Body of pancreas (tissue), 4 donors: ENCODE measurements at regions not wholly inside any gene's neighbourhood (a gene's known extent, or its start where the extent isn't known, plus 50 kb on each side); places are given as distances from the start of the nearest gene placed in this dataset.

Experiments
- ATAC-seq: fragments of 150-250 bp; one replicate; pipeline ENCODE4 v1.9.1; 2016
- DNase-seq, 4 donors: peaks; one replicate each; pipeline ENCODE4 v3.0.0-alpha.2; 2019
- H3K27ac ChIP-seq, 4 donors: fragments of 200-600 bp; sonication (generic); 1 replicate in 3 of 4; 2 replicates in 1 of 4; pipeline versions ENCODE4 v1.5.1 to v1.6.1; 2016 to 2019; ENCODE audit warnings: mild to moderate bottlenecking in 1 of 4, mixed read lengths in 1 of 4, moderate library complexity in 1 of 4
- H3K27me3 ChIP-seq, 2 donors: fragments of 200-600 bp; sonication (generic); one replicate each; pipeline ENCODE4 v1.6.0; 2016; ENCODE audit warnings: mild to moderate bottlenecking in 1 of 2
- H3K36me3 ChIP-seq, 2 donors: fragments of 200-600 bp; sonication (generic); replicated peaks in 1 of 2; 2 replicates each; pipeline ENCODE4 v1.5.1; 2016; ENCODE audit warnings: low read depth in 2 of 2; ENCODE audit not compliant: insufficient read depth in 1 of 2
- H3K4me1 ChIP-seq: fragments of 200-600 bp; sonication (generic); one replicate; pipeline ENCODE4 v1.6.0; 2016
- H3K4me3 ChIP-seq, 2 donors: fragments of 200-600 bp; sonication (generic); 1 replicate in 1 of 2; 2 replicates in 1 of 2; pipeline ENCODE4 v1.5.1; 2016 to 2019
- H3K9me3 ChIP-seq, 3 donors: fragments of 200-600 bp; sonication (generic); 1 replicate in 2 of 3; 2 replicates in 1 of 3; pipeline ENCODE4 v1.5.1; 2016
- CTCF ChIP-seq, 7 experiments: fragments of 450-650 bp in 4 of 7; fragments of 200-600 bp in 3 of 7; sonication (generic) in 3 of 7; IDR thresholded peaks; one replicate each; pipeline ENCODE4 v1.5.1; 2016 to 2019; ENCODE audit warnings: antibody characterized with exemption in 7 of 7
- POLR2A ChIP-seq, 3 donors: fragments of 450-650 bp; IDR thresholded peaks; one replicate each; pipeline ENCODE4 v1.6.1; 2016; ENCODE audit warnings: antibody characterized with exemption in 3 of 3, mild to moderate bottlenecking in 2 of 3
- WGBS, 2 donors: methylation state at CpG; one replicate each; pipeline ENCODE4 v1.1.5; 2017; 5-methylcytosine and 5-hydroxymethylcytosine counted together
- intact Hi-C: fragments of 100-400 bp; cut with DNase I; formaldehyde crosslinking; loops from one replicate; pipeline ENCODE4 v1.15.1; 2023

DNA sequence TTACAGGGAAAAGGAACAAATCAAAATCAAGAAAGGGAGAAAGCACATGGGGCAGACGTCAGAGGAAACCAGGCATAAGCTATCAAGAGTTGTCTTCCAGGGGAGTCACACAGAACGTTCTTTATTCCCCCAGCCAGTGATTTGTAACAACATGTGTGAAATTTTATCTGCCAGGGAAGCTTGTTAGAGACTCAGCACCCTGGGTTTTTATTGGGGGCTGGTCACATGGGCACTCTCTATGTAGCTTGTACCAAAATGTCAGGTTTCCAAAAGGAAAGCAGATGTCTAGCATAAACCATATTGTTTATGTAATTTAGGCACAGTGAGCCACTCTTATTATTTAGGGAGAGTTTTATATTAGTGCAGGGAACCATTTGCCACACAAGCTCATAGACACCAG, 440.4 kb upstream of the DCN start:
- WGBS, 2 donors: 62 to 64% methylated on average over 2 of the region's 2 CpGs
- Histone ChIP-seq H3K27me3 (no peaks in the 10 kb centered on the region), H3K9me3 (no peaks in the 10 kb centered on the region), H3K36me3 (no peaks in the 10 kb centered on the region), H3K4me1 (no peaks in the 10 kb centered on the region), H3K4me3 (no peak overlapping the region), H3K27ac (no peak overlapping the region)
- intact Hi-C loops: no loop called here
- ATAC-seq (no peak), DNase-seq (no peak)
- TF ChIP-seq CTCF (IDR thresholded peaks at IDR 0.05): no peak
- TF ChIP-seq POLR2A (IDR thresholded peaks at IDR 0.05): no peak

DNA sequence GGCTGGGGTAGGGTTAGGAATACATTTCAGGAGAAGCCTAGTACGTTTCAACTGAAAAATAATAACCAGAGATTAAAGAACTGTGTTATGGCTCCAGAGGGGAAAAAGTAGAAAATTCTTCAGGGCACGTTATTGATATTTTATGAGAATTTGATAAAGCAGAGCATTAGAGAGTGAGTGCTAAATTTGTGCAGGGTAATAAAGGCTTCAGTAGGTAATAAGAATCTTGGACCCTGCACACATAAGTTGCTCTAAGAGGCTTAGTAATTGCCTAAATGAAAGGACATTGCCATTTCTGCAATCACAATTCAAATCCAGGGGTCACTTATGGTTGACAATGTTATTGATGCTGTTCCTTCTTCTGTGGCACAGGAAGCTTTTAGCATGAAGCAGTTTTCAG, 439.4 kb upstream of the DCN start:
- H3K27ac ChIP-seq: no peak overlapping the region
- TF ChIP-seq POLR2A (IDR thresholded peaks at IDR 0.05) (no peak), CTCF (IDR thresholded peaks at IDR 0.05) (no peak)
- DNase-seq (no peak), ATAC-seq (no peak)
- intact Hi-C loops: no loop called here
- no peaks in the 10 kb centered on the region for H3K27me3 ChIP-seq
- WGBS, 2 donors: 50 to 54% methylated on average over 2 of the region's 2 CpGs
- no peaks in the 10 kb centered on the region for H3K9me3 ChIP-seq
- no peaks in the 10 kb centered on the region for H3K36me3 ChIP-seq
- no peak overlapping the region for H3K4me3 ChIP-seq
- H3K4me1 ChIP-seq: no peaks in the 10 kb centered on the region

- ATAC-seq (no peak), DNase-seq (peak in 1 of 4 donors; percentile 18)
- Histone ChIP-seq H3K27me3 (no peaks in the 10 kb centered on the region), H3K4me1 (no peaks in the 10 kb centered on the region), H3K4me3 (no peak overlapping the region), H3K9me3 (no peaks in the 10 kb centered on the region), H3K27ac (no peak overlapping the region), H3K36me3 (no peaks in the 10 kb centered on the region)
- intact Hi-C loops: no loop called here
- 71 to 78% methylated on average over 9 of the region's 9 CpGs for WGBS, 2 donors
- no peak for TF ChIP-seq CTCF (IDR thresholded peaks at IDR 0.05)
- no peak for TF ChIP-seq POLR2A (IDR thresholded peaks at IDR 0.05)
Observed at GRCh38 chr12:91620992-91621391, 438.4 kb upstream of the DCN start.

DNA sequence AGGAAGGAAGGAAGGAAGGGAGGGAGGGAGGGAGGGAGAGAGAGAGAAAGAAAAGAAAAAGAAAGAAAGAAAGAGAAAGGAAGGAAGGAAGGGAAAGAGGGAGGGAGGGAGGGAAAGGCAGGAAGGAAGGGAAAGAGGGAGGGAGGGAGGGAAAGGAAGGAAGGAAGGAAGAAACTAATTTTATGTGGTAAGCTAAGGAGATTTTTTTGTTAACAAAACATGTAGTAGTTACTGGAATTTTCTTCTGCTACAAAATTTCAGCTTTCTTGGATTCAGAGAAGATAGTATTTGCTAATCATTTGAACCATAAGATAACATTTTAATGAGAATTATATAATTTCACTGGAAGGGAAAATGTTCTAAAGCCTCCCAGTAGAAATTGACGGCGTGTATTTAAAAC, 437.8 kb upstream of the DCN start:
- no peaks in the 10 kb centered on the region for H3K36me3 ChIP-seq
- intact Hi-C loops: no loop called here
- ATAC-seq (no peak), DNase-seq (no peak)
- H3K4me3 ChIP-seq: no peak overlapping the region
- no peak overlapping the region for H3K27ac ChIP-seq
- no peaks in the 10 kb centered on the region for H3K4me1 ChIP-seq
- H3K27me3 ChIP-seq: no peaks in the 10 kb centered on the region
- no peaks in the 10 kb centered on the region for H3K9me3 ChIP-seq
- TF ChIP-seq POLR2A (IDR thresholded peaks at IDR 0.05): no peak
- WGBS, 2 donors: 80 to 89% methylated on average over 2 of the region's 2 CpGs

DNA sequence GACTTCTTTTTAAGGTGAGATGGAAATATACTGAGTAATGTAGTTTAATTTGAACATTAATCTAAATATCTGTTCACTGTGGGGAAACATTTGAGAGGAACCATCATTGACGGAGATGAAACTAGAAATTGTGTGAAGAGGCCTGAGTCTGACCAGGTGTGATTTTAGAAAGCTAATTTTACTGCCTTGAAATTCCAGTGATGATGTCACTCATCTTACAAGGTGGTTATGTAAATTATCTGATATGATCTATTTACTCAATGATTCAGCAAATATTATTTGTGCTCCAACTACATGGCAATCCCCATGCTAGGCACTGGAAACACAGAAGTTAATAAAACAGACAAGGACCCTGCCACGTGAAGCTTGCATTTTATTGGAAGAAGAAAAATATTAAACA, 435.7 kb upstream of the DCN start:
- Histone ChIP-seq H3K27me3 (no peaks in the 10 kb centered on the region), H3K27ac (no peak overlapping the region), H3K36me3 (no peaks in the 10 kb centered on the region), H3K4me3 (no peak overlapping the region), H3K9me3 (no peaks in the 10 kb centered on the region), H3K4me1 (no peaks in the 10 kb centered on the region)
- intact Hi-C loops: no loop called here
- TF ChIP-seq CTCF (IDR thresholded peaks at IDR 0.05) (no peak), POLR2A (IDR thresholded peaks at IDR 0.05) (no peak)
- DNase-seq: no peak
- WGBS, 2 donors: 65 to 67% methylated on average over 2 of the region's 2 CpGs
- ATAC-seq: peak; percentile 35
